Upper lobe of right lung (tissue), 1 donor: ENCODE measurements at regions not wholly inside any gene's neighbourhood (a gene's known extent, or its start where the extent isn't known, plus 50 kb on each side); places are given as distances from the start of the nearest gene placed in this dataset.
"Not testable (repeated sequence)": the region's sequence is repeated elsewhere in the genome, so short reads cannot be mapped to it uniquely, and the experiment has no call there.

Source experiments
- ATAC-seq: fragments of 200-7000 bp; cut with Tn5 transposase; one replicate; pipeline ENCODE4 v1.9.1; 2020; ENCODE audit warnings: mild to moderate bottlenecking, moderate library complexity
- DNase-seq: peaks from one replicate; pipeline ENCODE4 v3.0.0-alpha.2; 2020
- H3K27ac ChIP-seq: fragments of 200-600 bp; one replicate; pipeline ENCODE4 v1.8.0; 2022
- H3K27me3 ChIP-seq: fragments of 200-600 bp; one replicate; pipeline ENCODE4 v1.8.0; 2022; ENCODE audit warnings: mild to moderate bottlenecking
- H3K36me3 ChIP-seq: fragments of 200-600 bp; one replicate; pipeline ENCODE4 v1.8.0; 2022
- H3K4me1 ChIP-seq: fragments of 200-600 bp; one replicate; pipeline ENCODE4 v1.8.0; 2022
- H3K4me3 ChIP-seq: fragments of 200-600 bp; one replicate; pipeline ENCODE4 v1.8.0; 2022; ENCODE audit warnings: mild to moderate bottlenecking
- H3K9me3 ChIP-seq: fragments of 200-600 bp; one replicate; pipeline ENCODE4 v1.8.0; 2022
- CTCF ChIP-seq: fragments of 200-600 bp; IDR thresholded peaks from one replicate; pipeline ENCODE4 v1.8.0; 2022; ENCODE audit warnings: antibody characterized with exemption
- intact Hi-C: fragments of 100-400 bp; cut with DNase I; formaldehyde crosslinking; loops from one replicate; pipeline ENCODE4 v1.11.0; 2022
- donor health status: DM: no; HTN: yes; CAD: no; lungs with severe emphysema.

- H3K9me3 ChIP-seq, result no peaks in the 10 kb centered on the region
- no peak for ATAC-seq
- intact Hi-C loops, result no loop called here
- H3K4me3 ChIP-seq, result no peak overlapping the region
- no peaks in the 10 kb centered on the region for H3K27me3 ChIP-seq
- no peak overlapping the region for H3K27ac ChIP-seq
- H3K4me1 ChIP-seq, result no peaks in the 10 kb centered on the region
- peak; percentile 40 for DNase-seq
- H3K36me3 ChIP-seq, result no peaks in the 10 kb centered on the region
- TF ChIP-seq CTCF, result no peak
Observed at GRCh38 chr4:111074523-111075114, 451.7 kb upstream of the PITX2 start.

GRCh38 chr4:111076299-111076698 lies 453.4 kb upstream of the PITX2 start:
- DNase-seq, H3K36me3 ChIP-seq, H3K4me1 ChIP-seq, H3K4me3 ChIP-seq, ATAC-seq, H3K9me3 ChIP-seq, H3K27ac ChIP-seq, intact Hi-C loops, H3K27me3 ChIP-seq: not testable (repeated sequence)

GRCh38 chr4:111108153-111108552 lies 485.3 kb upstream of the PITX2 start:
- no peaks in the 10 kb centered on the region for H3K36me3 ChIP-seq
- no peaks in the 10 kb centered on the region for H3K9me3 ChIP-seq
- DNase-seq, result no peak
- no peak for ATAC-seq
- H3K4me3 ChIP-seq, result no peak overlapping the region
- intact Hi-C loops, result no loop called here
- no peaks in the 10 kb centered on the region for H3K27me3 ChIP-seq
- H3K27ac ChIP-seq, result no peak overlapping the region
- no peaks in the 10 kb centered on the region for H3K4me1 ChIP-seq
- no peak for TF ChIP-seq CTCF

- no peaks in the 10 kb centered on the region for H3K4me1 ChIP-seq
- ATAC-seq (no peak), DNase-seq (no peak)
- intact Hi-C loops, result no loop called here
- no peak overlapping the region for H3K27ac ChIP-seq
- H3K9me3 ChIP-seq, result no peaks in the 10 kb centered on the region
- no peak overlapping the region for H3K4me3 ChIP-seq
- no peaks in the 10 kb centered on the region for H3K36me3 ChIP-seq
- no peaks in the 10 kb centered on the region for H3K27me3 ChIP-seq
- TF ChIP-seq CTCF, result no peak
Observed at GRCh38 chr4:111113591-111113990, 490.7 kb upstream of the PITX2 start.

GRCh38 chr4:111115881-111116280 lies 493.0 kb upstream of the PITX2 start:
- Histone ChIP-seq H3K9me3 (no peaks in the 10 kb centered on the region), H3K4me3 (no peak overlapping the region), H3K27me3 (no peaks in the 10 kb centered on the region), H3K36me3 (no peaks in the 10 kb centered on the region), H3K4me1 (no peaks in the 10 kb centered on the region), H3K27ac (no peak overlapping the region)
- ATAC-seq, result no peak
- no peak for TF ChIP-seq CTCF
- DNase-seq, result no peak
- intact Hi-C loops, result no loop called here

- intact Hi-C loops, result no loop called here
- no peaks in the 10 kb centered on the region for H3K9me3 ChIP-seq
Observed at GRCh38 chr4:111120191-111120590, 497.3 kb upstream of the PITX2 start.

More at GRCh38 chr4:111120191-111120590, 497.3 kb upstream of the PITX2 start:
- DNase-seq, result no peak
- no peak for ATAC-seq
- no peak for TF ChIP-seq CTCF
- no peaks in the 10 kb centered on the region for H3K4me1 ChIP-seq
- H3K27me3 ChIP-seq, result no peaks in the 10 kb centered on the region
- no peak overlapping the region for H3K27ac ChIP-seq
- H3K4me3 ChIP-seq, result no peak overlapping the region
- no peaks in the 10 kb centered on the region for H3K36me3 ChIP-seq
